GM18907 (cell line): ENCODE measurements at regions not wholly inside any gene's neighbourhood (a gene's known extent, or its start where the extent isn't known, plus 50 kb on each side); places are given as distances from the start of the nearest gene placed in this dataset.

Source experiments
- ATAC-seq: cut with Tn5 transposase; IDR thresholded peaks from one replicate; pipeline ENCODE4 v1.9.1; 2021; ENCODE audit warnings: mild to moderate bottlenecking, moderate library complexity; ENCODE audit not compliant: unreplicated experiment

GRCh38 chr2:19045151-19045550 lies 313.3 kb downstream of the OSR1 start:
- ATAC-seq: no peak

GRCh38 chr2:19043893-19044292 lies 314.5 kb downstream of the OSR1 start:
- ATAC-seq: no peak

DNA sequence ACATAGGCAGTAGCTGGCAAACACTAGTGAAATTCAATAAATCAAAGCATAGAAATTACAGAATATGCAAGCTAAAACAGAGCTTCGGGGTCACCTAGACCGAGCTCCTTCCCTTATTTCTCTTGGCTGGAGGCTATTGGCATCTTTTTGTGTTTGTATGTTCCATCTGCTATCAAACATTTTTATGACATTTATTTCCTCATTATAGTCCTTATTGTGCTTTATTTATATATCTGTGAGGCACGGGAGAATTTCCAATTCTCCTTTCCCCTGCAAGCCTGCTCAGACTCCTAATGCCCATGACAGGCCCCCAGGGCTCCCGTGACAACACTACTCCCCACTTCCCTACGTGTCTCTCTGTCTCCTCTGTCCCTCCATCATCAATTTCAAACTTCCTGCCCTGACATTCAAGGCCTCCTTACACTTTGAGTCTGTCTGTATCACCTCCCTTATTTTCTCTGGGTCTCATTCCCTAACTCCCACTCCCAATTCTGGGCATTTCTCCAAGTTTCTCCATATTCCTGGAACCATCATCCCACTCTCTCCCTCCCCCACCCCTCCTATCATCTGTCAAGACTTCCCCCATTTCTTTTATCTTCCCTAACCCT lies 316.9 kb downstream of the OSR1 start:
- no peak for ATAC-seq

DNA sequence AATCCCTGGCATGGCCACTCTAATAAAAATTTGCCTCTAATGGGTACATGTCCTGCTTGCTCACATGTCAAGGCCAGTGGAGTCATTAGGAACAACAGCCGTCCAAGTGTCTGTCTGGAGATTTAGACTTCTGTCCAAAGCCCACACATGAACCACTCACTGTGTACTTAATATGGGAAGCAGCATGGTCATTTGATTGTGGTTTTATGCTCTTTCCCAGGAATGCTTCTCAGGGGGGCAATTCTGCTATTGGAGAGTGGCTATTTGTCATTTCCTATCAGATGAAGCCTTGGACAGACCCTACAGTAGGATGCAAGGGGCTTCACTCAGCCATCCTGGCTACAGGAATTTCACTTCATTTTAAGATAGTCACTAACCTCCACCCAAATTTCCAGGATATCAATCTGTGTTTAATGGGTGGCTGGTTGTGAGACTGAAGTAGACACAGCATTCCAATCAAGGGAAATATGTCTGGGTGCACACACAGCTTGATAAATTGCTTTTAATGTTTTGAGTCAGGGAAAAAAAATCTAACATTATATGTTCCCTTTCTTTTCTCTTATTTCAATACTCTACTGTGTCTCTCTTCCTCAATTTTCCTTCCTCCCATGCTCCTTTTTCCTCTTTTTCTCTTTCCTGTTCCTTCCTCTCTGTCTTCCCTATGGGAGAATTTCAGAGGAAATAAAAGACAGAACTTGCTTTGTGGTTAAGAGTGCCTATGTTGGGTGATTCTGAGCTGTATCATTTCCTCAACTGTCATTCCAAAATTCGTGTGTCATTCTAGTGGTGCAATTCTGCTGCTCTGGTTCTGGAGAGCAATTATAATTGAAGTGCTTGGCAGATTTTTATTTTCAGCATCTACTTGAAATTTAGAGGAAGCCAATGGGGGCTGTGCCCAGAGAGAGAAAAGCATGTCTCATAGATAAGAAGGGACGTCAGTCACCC lies 320.1 kb downstream of the OSR1 start:
- no peak for ATAC-seq

GRCh38 chr2:19036091-19036490 lies 322.3 kb downstream of the OSR1 start:
- no peak for ATAC-seq

DNA sequence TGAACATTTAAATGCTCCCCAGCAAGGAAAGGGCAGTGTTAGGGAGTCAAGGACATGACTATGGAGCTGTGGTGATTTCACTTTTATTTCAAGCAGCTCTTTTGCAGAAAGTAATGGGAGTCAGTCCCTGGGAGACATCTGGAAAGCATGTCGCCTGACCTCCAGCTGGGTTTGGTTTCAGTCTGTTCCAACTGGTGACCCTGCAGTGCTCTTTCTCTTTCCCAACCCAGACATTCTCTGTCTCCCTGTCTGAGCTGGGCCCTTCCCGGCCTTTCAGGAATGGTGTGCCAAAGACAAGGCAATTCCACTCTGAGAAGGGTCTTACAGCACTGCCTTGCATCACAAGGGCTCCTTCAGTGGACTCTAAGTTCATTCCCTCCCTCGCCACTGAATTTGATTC lies 323.2 kb downstream of the OSR1 start:
- ATAC-seq: no peak

- no peak for ATAC-seq
These were observed 325.2 kb downstream of the OSR1 start for GRCh38 chr2:19033240-19033639.

DNA sequence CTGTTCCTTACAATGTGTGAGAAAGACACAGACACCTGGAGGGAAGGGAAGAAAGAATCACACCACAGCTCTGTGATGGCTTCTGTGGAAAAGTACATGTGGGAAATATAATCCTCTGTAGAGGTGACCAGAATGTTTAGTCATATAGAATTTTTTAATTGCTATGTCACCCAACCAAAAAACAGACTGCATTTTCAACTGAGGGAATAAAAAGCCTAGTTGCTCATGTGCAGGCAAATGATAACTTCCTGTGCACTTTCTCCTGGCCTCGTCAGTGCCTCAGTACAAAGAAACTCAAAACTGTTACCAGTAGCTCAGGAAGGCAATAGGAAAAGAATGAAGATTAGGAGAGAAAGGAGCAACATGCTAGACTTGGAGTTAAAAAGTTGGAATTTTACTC lies 326.8 kb downstream of the OSR1 start:
- no peak for ATAC-seq

DNA sequence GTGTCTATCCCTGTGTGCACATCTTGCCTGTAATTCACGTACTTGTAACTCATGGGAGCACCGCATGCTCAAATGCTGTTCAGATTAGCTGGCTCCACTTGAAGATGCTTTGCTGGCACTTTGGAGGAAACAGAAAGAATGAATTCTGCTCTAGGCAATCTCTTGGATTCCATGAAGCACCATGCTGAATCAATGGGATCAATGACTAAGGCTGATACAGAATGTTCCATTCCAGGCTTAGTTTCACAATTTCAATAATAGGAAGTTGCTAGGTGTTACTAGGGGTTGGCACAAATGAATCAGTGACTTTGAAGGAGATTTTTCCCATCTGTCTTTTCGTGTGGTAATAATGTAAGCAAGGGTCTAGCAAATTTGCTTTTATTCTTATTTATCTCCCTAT lies 328.8 kb downstream of the OSR1 start:
- no peak for ATAC-seq

DNA sequence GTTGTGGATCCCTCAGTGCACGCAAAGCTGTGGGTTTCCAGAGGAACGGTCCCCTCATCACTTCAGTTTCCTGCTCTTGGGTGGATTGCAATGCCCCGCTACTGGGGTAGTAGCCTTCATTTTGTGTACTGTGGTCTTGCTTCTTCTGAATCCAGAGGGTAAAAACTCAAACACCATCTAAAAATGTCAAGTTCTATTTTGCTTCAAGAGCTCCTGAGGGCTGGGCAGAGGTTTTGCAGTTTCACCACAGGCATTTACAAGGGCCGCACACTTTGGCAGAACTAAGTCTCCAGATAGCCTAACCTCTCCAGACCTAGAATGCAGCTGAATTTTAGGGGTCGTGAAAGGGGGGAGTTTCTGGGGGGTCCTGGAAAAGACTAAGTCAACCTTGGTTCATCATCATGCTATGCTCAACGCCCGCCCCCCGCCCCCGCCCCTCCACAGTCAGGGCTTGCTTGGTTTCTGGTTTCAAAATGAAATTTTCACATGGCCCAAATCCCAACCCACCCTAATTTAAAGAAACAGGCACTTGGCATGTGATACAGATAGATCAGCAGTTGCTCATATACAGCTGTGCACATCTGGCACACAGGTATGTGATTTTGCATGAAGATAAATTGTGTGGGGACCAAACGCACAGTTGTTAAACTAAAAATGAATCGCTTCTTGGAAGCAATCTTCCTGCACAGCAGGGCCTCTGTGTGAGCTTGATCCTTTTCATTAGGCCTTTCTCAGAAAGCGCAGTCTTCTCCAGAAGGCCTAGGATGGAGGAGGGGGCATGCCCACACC lies 329.6 kb downstream of the OSR1 start:
- no peak for ATAC-seq

GRCh38 chr2:19027626-19028025 lies 330.8 kb downstream of the OSR1 start:
- no peak for ATAC-seq

DNA sequence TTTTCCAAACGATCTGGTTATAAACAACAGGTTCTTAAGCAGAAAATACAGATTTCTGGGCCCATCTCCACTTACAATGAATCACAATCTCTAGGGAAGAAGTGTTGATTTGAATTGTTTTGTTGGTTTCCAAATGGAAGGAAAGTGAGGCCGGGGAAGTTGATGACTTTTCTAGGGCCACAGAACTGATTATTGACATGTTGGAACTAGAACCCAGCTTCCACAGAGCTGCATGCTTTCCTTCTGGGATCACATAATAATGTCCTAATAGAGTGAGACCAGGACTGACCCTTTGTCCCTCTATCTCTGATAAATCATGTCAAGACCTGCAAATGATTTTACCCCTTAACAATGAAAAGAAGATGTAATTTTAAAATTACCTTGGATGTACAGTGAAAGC lies 332.2 kb downstream of the OSR1 start:
- ATAC-seq: no peak

DNA sequence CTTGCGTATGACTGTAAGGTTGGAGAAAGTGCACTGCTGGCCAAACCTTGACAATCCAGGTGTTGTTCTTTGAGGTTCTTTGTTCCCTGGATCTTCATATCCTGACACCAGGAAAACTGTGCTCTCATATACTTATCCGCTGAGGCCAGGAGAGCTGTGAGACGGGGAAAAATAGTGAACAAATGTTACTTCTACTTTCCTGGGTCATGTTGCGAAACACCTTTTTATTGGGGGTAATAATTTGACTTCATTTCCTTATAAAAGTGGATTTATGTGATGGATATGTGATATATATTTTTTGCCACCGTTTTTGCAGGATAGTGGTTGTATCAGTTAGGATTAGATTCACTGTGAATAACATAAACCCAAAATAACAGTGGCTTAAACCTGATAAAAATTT lies 336.1 kb downstream of the OSR1 start:
- ATAC-seq: no peak

- no peak for ATAC-seq
These were observed 336.7 kb downstream of the OSR1 start for GRCh38 chr2:19021721-19022120.

DNA sequence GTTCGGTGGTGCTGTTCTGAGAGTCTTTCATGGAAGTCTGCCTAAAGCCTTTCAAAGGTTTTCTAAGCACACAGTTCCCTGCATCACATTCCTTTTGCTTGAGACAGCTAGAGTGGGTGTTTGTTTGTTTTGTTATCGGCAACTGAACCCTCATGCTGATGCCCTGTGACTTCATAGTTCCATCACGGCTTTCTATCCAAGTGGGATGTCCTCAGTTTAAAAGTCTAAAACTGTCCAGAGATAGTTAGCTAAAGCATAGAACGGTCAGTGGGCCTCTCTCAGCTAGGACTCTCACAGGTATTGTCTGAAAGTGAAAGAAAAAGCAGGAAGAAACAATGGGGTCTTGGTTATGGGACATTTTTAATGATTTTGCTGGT lies 337.3 kb downstream of the OSR1 start:
- no peak for ATAC-seq

GRCh38 chr2:19020144-19021099 lies 338.0 kb downstream of the OSR1 start:
- no peak for ATAC-seq

- no peak for ATAC-seq
These were observed 348.9 kb downstream of the OSR1 start for GRCh38 chr2:19009510-19009909.

DNA sequence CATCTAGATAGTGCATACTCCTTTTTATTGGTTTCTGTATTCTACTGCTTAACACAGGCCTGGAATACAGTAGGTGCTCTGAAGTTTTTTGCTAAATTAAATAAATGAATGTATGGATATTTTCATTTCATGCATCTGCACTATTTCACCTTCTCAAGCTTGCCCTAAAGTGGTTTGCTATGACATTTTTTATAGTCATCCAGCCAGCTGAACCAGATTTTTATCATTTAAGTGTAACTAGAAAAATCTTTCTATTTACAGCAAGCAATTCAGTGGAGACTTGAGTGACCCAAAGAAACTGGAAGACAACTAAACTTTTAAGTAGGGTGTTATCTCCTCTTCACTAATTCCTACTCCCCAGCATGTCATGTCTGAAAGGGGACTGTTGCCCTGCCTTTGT lies 354.9 kb downstream of the OSR1 start:
- ATAC-seq: no peak

GRCh38 chr2:19000776-19001175 lies 357.6 kb downstream of the OSR1 start:
- no peak for ATAC-seq

GRCh38 chr2:18999198-18999597 lies 359.2 kb downstream of the OSR1 start:
- ATAC-seq: no peak

- ATAC-seq: no peak
These were observed 359.9 kb downstream of the OSR1 start for GRCh38 chr2:18998491-18998890.
